GM13977 (cell line): ENCODE measurements at regions not wholly inside any gene's neighbourhood (a gene's known extent, or its start where the extent isn't known, plus 50 kb on each side); places are given as distances from the start of the nearest gene placed in this dataset.

Source experiments
- DNase-seq: peaks from one replicate; pipeline ENCODE4 v3.0.0; 2012; ENCODE audit warnings: low spot score
- CTCF ChIP-seq: IDR thresholded peaks from 2 replicates; pipeline ENCODE4 v1.5.1; 2012; ENCODE audit warnings: mild to moderate bottlenecking, control low read depth; ENCODE audit not compliant: insufficient read depth; ENCODE audit errors: extremely low read depth, missing control alignments
- in situ Hi-C: fragments of 300-500 bp; cut with MboI; formaldehyde crosslinking; loops from one replicate; pipeline ENCODE4 v1.12.0; 2022; ENCODE audit warnings: low sequenced_read_pairs, low pct_unique_long_range_greater_than_20kb, mixed read lengths, inconsistent platforms; ENCODE audit not compliant: unreplicated experiment

GRCh38 chr7:96953676-96954513 is 51.5 kb upstream of the DLX6 start:
- in situ Hi-C loops, result no loop called here
- no peak for DNase-seq
- TF ChIP-seq CTCF, result no peak
